GM19452 (cell line): ENCODE measurements at regions not wholly inside any gene's neighbourhood (a gene's known extent, or its start where the extent isn't known, plus 50 kb on each side); places are given as distances from the start of the nearest gene placed in this dataset.
"Not testable (repeated sequence)": the region's sequence is repeated elsewhere in the genome, so short reads cannot be mapped to it uniquely, and the experiment has no call there.

Experiments used
- ATAC-seq: cut with Tn5 transposase; IDR thresholded peaks from one replicate; pipeline ENCODE4 v1.9.1; 2021; ENCODE audit not compliant: unreplicated experiment

DNA sequence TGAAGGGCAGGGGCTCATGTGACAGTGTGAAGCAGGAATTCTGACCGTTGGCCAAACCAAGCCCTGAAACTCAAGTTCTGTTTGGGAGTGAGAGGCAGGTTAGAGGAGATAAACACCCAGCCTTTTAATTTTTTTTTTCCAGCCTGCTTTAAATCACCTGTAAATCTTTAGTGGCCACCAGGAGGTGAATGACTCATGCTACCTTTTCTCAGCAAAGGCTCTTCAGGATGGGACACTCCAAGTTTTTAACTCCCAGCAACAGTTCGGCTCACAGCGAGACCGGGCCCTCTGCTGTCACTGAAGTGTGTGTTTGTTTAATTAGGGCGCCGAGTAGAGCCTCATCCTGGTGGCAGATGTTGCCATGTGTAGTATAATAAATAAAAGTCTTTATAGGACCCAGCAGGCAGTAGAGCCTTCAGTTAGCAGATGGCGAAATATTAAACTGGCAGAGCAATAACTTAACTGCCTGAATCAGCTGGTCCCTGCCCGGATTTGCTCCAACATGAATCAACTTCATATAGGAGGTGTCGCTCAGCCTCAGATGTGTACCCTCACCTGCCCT is 180.3 kb downstream of the NPIPA7 start:
- not testable (repeated sequence) for ATAC-seq

DNA sequence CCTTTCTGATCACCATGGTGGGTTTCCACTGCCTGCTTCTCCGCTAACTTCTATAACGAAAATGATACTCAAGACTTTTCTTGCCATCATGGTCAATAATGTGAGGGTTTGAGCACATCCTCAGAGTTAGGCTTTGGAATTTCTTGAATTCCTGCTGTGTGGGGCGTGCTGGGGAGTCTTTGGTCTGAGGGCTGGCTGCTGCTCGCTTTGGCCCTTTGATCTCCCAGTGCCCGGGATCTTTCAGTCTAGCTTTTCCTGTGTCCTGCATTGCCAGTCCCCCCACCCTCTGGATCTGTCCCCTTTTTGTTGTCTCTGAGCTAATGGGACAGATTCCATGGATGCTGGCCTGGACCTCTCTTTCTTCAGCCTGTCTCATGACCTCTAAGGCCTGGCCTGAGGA is 182.6 kb downstream of the NPIPA7 start:
- not testable (repeated sequence) for ATAC-seq

DNA sequence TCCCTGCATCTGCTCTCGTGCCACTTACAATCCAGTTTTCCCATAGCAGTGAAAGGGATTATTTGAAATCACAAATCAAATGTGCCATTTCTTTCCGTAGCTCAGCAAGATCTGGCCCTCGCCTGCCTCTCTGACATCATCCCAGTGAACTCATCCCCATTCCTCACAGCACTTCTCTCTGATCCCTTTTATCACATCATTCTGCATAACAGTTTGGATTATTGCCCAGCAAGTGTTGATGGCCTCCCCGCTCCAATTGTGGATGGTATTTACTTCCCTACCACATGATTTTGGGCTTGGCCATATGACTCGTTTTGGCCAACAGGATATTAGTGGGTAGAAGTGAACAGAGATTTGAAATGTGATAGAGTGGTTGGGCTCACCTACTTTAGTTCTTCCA is 185.0 kb downstream of the NPIPA7 start:
- ATAC-seq: not testable (repeated sequence)

DNA sequence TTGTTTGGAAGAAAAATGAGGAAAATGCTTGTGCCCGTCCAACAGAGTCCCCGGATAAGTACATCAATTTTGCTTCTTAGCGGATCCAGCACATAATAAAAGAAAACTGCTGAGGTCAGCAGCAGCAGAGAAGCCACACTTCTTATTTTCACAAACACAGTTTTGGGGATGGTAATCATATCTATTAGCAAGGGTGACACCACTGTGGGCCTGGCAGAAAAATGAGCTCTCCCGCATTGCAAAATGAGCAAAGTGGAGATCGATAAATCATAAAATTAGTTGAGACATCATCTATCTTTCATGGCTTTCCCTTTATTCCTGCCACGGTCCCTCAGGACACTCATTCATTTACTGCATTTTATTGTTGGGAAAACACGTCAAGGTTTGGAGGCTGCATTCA is 186.4 kb downstream of the NPIPA7 start:
- not testable (repeated sequence) for ATAC-seq

GRCh38 chr16:16570055-16570454 is 191.1 kb downstream of the NPIPA7 start:
- ATAC-seq: not testable (repeated sequence)

DNA sequence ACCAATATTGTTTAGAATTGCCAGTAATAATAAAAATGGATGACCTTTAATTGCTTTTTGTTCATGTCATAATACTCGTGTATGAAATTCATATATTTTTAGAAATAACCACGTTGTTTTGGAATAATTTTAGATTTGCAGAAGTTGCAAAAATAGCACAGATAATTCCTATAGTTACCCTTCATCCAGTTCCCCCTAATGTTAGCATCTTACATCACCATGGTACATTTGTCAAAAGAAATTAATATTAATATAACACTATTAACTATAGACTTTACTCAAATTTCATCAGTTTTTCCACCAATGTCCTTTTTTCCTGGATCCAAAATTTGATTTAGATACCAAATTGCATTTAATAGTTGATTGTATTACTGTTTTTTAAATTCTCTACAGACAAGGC is 191.9 kb downstream of the NPIPA7 start:
- not testable (repeated sequence) for ATAC-seq

DNA sequence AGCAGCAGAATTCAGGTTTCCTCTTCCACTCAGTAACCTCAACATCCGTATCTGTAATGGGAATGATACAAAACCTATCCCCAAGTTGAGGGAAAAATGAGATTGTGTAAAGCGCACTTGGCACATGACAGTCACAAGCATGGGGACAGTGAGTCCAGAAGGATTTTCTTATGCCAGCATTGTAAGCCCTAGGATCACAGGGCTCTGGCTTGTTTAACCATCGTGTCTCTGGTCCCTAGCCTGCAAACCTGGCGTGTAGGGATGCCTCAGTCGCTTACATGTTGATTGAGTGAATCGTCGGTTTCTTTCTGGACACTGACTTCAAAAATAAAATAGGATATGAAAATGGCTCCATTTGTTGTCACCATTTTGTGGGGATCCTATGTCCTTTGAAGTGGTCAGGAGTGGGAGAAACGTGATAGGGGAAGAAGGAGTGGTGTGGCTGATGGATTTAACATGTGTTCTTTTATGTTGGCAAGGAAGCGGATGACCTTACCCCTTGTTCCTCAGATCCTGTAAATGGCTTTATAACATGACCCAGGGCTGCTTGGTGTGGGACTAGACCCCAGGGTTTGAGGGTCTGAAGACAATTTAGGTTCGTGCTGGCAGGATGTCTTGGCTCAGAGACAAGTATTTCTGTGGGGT is 193.3 kb downstream of the NPIPA7 start:
- ATAC-seq: not testable (repeated sequence)

GRCh38 chr16:16577062-16577461 is 198.1 kb downstream of the NPIPA7 start:
- ATAC-seq: not testable (repeated sequence)

DNA sequence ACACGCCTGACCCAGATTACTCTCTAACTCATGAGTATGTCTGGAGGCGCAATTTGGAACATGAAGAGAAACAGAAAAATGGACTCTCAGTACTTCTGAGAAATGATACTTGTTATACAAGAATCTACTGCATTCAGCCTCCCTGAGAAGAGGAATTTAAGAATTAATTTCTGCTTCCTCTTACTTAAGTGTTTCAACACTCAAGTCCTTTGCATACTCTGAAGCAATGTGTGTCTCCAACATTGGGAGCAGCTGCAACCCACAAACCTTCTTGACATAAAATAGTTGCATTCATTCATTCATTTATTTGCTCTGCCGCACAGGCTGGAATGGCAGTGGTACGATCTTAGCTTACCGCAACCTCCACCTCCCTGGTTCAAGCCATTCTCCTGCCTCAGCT is 199.8 kb downstream of the NPIPA7 start:
- no peak for ATAC-seq

- not testable (repeated sequence) for ATAC-seq
These were observed 204.0 kb downstream of the NPIPA7 start for GRCh38 chr16:16582916-16583315.

- ATAC-seq: not testable (repeated sequence)
These were observed 207.2 kb downstream of the NPIPA7 start for GRCh38 chr16:16586073-16586651.

DNA sequence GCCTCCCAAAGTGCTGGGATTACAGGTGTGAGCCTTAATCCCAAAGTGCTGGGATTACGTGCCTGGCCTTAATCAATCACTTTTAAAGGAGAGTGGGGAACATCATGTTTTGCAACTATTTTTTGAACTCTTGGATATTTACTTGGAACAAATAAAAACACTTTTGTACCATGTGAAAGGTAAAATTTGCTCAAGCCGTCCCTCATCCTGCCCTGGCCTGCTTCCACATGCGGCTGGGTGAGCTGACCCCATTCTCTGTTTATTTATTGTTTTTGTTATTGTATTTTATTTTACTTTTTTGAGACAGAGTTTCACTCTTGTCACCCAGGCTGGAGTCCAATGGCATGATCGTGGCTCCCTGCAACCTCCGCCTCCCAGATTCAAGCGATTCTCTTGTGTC is 208.0 kb downstream of the NPIPA7 start:
- not testable (repeated sequence) for ATAC-seq

GRCh38 chr16:16588436-16588835 is 209.5 kb downstream of the NPIPA7 start:
- ATAC-seq: not testable (repeated sequence)

- ATAC-seq: not testable (repeated sequence)
These were observed 211.8 kb downstream of the NPIPA7 start for GRCh38 chr16:16590654-16591318.

GRCh38 chr16:16593156-16593863 is 214.4 kb downstream of the NPIPA7 start:
- ATAC-seq: peak; percentile 62

DNA sequence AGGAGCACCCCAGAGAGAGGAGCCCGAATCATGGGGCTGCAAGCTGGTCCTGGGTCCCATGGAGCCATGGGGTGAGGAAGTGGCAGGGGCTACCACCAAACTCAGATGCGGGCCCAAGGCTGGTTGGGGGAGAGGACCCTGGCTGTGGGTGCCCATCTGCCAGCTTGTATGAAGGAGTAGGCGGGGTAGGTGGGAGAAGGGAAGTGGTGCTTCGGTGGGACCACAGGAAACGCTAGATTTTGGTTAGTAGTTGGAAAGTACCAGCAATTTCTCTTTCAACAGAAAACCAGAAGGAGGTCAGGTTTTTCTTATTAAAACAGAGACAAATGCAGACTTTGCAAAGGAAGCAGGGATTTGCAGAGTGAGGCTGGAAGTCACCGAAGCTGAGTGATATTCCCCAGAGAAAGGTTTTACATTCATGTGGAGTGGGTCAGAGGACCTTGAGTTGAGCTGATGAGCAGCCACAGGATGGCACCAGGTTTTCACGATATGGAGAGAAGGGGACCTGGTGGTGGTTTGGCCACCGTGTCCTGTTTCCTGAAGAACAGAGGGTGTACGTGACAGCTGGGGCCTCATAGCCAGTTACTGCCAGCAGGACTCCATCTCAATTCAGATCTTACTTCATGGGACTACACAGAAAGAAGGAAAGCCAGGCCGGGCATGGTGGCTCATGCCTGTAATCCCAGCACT is 216.2 kb downstream of the NPIPA7 start:
- ATAC-seq: peak; percentile 43

DNA sequence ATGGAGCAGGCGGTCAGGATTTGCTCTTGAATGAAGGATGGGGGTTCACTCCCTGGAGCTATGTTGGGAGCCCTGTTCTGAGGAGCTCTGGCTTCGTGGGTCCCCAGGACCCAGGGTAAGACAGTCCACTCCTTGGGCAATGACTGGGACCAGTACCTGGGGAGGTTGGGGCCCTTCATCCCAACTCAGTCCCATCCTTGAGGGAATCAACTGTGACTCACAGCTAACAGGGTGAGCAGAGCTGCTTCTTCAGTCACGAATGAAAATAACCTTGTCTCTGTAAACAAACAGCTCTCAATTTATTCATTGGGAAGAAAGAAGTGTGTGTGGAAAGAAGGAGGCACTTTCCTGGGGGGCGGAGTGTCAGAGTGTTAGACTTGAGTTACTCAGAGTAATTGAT is 222.3 kb downstream of the NPIPA7 start:
- ATAC-seq: not testable (repeated sequence)

GRCh38 chr16:16607401-16608082 is 228.6 kb downstream of the NPIPA7 start:
- ATAC-seq: not testable (repeated sequence)

- ATAC-seq: not testable (repeated sequence)
These were observed 230.7 kb downstream of the NPIPA7 start for GRCh38 chr16:16609627-16610026.

DNA sequence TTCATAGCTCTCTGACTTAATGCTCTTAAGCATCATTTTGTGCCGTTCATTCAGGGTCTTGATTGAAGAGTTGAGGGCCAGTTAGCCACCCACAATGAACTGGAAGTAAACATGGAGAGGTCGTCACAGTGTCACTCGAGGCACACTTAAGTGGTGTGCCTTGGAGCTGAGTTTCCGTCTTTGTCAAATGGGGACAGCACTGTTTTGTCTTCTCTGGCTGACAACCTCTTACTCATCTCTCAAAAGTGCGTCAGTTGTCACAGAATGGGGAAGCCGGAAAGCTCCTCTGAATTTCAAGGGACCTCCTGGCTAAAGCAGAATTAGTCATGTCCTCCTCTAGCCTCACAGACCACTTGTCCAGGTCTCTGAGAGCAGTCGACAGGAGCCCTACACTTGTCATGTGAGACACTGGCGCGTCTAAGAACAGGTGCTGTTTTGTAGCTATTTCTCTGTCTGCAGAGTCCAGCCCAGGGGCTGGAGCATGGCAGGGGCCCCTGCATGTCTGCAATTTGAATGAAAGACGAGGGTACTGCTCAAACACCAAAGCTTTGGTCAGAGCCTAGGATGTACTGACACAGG is 231.5 kb downstream of the NPIPA7 start:
- not testable (repeated sequence) for ATAC-seq
